GM23248 (cell line): ENCODE measurements at regions not wholly inside any gene's neighbourhood (a gene's known extent, or its start where the extent isn't known, plus 50 kb on each side); places are given as distances from the start of the nearest gene placed in this dataset.

ENCODE experiments used
- DNase-seq: peaks from one replicate; pipeline ENCODE4 v3.0.0-alpha.2; 2015
- H2AFZ ChIP-seq: fragments of 200-600 bp; sonication (generic); 2 replicates; pipeline ENCODE4 v1.6.1; 2016; ENCODE audit warnings: antibody characterized with exemption
- H3F3A ChIP-seq: fragments of 200-600 bp; sonication (generic); 2 replicates; pipeline ENCODE4 v1.6.1; 2016; ENCODE audit warnings: mild to moderate bottlenecking, antibody characterized with exemption, mixed run types; ENCODE audit not compliant: insufficient read depth
- H3K27ac ChIP-seq: fragments of 200-600 bp; sonication (generic); 2 replicates; pipeline ENCODE4 v1.5.1; 2016; ENCODE audit warnings: mild to moderate bottlenecking
- H3K27me3 ChIP-seq: fragments of 200-600 bp; sonication (generic); replicated peaks from 2 replicates; pipeline ENCODE4 v1.6.1; 2016; ENCODE audit warnings: mild to moderate bottlenecking; ENCODE audit not compliant: insufficient read depth
- H3K36me3 ChIP-seq: fragments of 200-600 bp; sonication (generic); 2 replicates; pipeline ENCODE4 v1.6.1; 2016; ENCODE audit warnings: low read depth, mild to moderate bottlenecking
- H3K4me1 ChIP-seq: fragments of 200-600 bp; sonication (generic); 2 replicates; pipeline ENCODE4 v1.6.1; 2016; ENCODE audit warnings: mild to moderate bottlenecking; ENCODE audit not compliant: insufficient read depth
- H3K4me2 ChIP-seq: fragments of 200-600 bp; sonication (generic); one replicate; pipeline ENCODE4 v1.6.1; 2016; ENCODE audit warnings: mild to moderate bottlenecking; ENCODE audit not compliant: unreplicated experiment
- H3K4me3 ChIP-seq: fragments of 200-600 bp; sonication (generic); 2 replicates; pipeline ENCODE4 v1.5.1; 2016; ENCODE audit warnings: mild to moderate bottlenecking
- H3K79me2 ChIP-seq: fragments of 200-600 bp; sonication (generic); 2 replicates; pipeline ENCODE4 v1.6.1; 2016; ENCODE audit warnings: mild to moderate bottlenecking; ENCODE audit not compliant: insufficient read depth
- H3K9ac ChIP-seq: fragments of 200-600 bp; sonication (generic); 2 replicates; pipeline ENCODE4 v1.6.1; 2016; ENCODE audit warnings: mild to moderate bottlenecking
- H3K9me2 ChIP-seq: fragments of 200-600 bp; sonication (generic); 2 replicates; pipeline ENCODE4 v1.6.1; 2016; ENCODE audit warnings: mixed run types, mild to moderate bottlenecking, moderate library complexity; ENCODE audit not compliant: insufficient read depth
- H3K9me3 ChIP-seq: fragments of 200-600 bp; sonication (generic); one replicate; pipeline ENCODE4 v1.6.1; 2017; ENCODE audit warnings: low read depth
- H4K20me1 ChIP-seq: fragments of 200-600 bp; sonication (generic); 2 replicates; pipeline ENCODE4 v1.6.0; 2016; ENCODE audit not compliant: insufficient read depth
- EZH2 ChIP-seq: fragments of 200-600 bp; sonication (generic); IDR thresholded peaks from 2 replicates; pipeline ENCODE4 v1.6.1; 2018; ENCODE audit warnings: antibody characterized with exemption, mild to moderate bottlenecking; ENCODE audit not compliant: insufficient read depth, poor library complexity, severe bottlenecking
- EZH2phosphoT487 ChIP-seq: fragments of 200-600 bp; sonication (generic); IDR thresholded peaks from 2 replicates; pipeline ENCODE4 v1.6.1; 2018; ENCODE audit warnings: antibody characterized with exemption, moderate library complexity, mild to moderate bottlenecking, low read depth; ENCODE audit not compliant: insufficient read depth
- WGBS, 2 experiments: methylation state at CpG; one replicate each; pipeline ENCODE4 v1.1.6; 2015 to 2017; ENCODE audit warnings: low lambda C conversion rate in 2 of 2, low coverage in 1 of 2; ENCODE audit errors: missing lambda C conversion rate in 2 of 2; 5-methylcytosine and 5-hydroxymethylcytosine counted together
- in situ Hi-C: fragments of 300-500 bp; cut with MboI; formaldehyde crosslinking; loops from 2 replicates; pipeline ENCODE4 v1.15.0; 2020

DNA sequence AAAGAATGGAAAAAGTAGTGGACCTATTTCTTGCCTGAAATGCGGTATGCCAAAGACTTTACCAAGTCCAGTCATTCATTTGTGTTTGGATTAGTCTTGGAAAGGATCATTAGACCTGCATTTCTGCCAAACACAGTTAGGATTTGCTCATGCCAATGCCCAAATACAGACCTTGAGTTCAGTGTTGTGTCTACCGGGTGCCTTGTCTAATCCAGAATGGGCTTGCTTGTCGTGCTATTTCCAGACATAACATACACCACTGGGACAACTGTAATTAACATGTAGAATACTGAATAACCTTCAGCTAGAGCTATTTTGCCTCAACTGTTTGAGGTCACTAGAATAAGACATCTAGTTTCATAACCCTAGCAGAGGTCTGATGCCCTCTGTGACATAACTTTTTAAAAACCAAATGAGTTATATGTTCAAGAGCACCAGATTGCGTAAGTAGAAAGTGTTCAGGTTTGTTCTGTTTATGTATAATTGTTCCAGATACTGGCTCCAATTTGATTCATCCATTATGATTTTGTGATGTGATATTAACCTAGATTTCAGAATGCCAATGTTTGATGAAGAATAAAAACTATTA, 145.3 kb upstream of the DPH6 start:
- Histone ChIP-seq H4K20me1 (no peaks in the 10 kb centered on the region), H3K4me3 (no peak overlapping the region), H3K27me3 (no peaks in the 10 kb centered on the region), H3K9me3 (no peaks in the 10 kb centered on the region), H3K4me1 (peaks cover 37% of the 10 kb centered on the region), H2AFZ (peak overlapping the region; percentile 37; the same call in 1 of the 2 replicates), H3K9ac (no peak overlapping the region), H3K79me2 (no peaks in the 10 kb centered on the region), H3F3A (peaks cover 30% of the 10 kb centered on the region; the same call in 1 of the 2 replicates), H3K27ac (0 out of 2 replicates have a peak overlapping the region, but pooled peaks have one; percentile 11), H3K36me3 (no peaks in the 10 kb centered on the region), H3K9me2 (peaks cover 3% of the 10 kb centered on the region; the same call in 1 of the 2 replicates), H3K4me2 (peak overlapping the region; percentile 17)
- DNase-seq = no peak
- TF ChIP-seq EZH2phosphoT487 (no peak), EZH2 (no peak)
- WGBS, 2 experiments = 39 to 40% methylated on average over 4 of the region's 4 CpGs
- in situ Hi-C loops = no loop called here

DNA sequence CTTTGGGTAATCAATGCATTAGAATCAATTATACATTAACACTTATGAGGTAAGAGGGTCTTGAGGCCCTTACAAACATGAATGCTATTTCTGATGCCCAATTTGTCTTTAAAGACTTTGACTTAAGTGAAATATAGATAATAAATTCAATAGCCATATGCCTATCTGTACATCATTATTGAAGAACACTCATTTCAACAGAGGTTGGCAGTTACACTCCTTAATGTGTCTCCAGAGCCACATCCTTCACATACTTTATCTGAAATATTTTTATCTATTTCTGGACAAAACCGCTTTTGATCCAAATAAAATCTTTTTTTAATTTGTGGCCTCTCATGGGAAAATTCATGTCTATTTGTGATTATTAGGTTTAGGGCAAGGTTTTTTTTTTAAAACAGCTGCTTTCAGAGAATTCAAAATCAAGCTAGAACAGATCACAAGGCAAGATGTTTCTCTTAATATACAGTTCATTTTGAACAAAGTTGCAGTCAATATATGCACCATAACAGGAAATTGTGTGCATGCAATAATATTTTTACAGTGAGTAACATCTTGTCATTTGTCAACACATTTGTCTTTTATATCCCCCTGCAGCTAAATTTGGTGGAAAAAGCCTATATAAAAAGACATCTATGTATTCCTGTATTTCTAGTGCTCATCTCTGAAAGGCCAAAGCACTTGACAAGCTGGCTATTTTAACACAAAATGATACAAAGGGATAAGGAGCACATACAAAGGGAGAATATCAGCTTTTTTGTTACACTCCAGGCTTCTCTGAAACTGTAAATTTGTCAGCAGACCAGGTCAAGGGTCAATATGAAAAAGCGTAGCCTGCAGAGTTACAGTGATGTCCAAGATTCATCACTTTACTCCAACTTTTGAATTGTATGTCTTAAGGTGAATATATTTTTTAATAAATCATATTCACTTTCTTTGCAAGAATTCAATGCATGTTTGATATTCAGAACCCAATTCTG, 146.2 kb upstream of the DPH6 start:
- peaks cover 3% of the 10 kb centered on the region; the same call in 1 of the 2 replicates for H3K9me2 ChIP-seq
- peaks cover 46% of the 10 kb centered on the region for H3K4me1 ChIP-seq
- no peaks in the 10 kb centered on the region for H3K36me3 ChIP-seq
- in situ Hi-C loops = no loop called here
- TF ChIP-seq EZH2phosphoT487 (no peak), EZH2 (no peak)
- H3K4me2 ChIP-seq = no peak overlapping the region
- peak; percentile 22 for DNase-seq
- no peaks in the 10 kb centered on the region for H3K27me3 ChIP-seq
- H3K9ac ChIP-seq = no peak overlapping the region
- peaks cover 30% of the 10 kb centered on the region; the same call in 1 of the 2 replicates for H3F3A ChIP-seq
- H2AFZ ChIP-seq = no peak overlapping the region
- H3K27ac ChIP-seq = no peak overlapping the region
- no peaks in the 10 kb centered on the region for H3K79me2 ChIP-seq
- no peak overlapping the region for H3K4me3 ChIP-seq
- H4K20me1 ChIP-seq = no peaks in the 10 kb centered on the region
- 60 to 76% methylated on average over 2 of the region's 2 CpGs for WGBS, 2 experiments
- no peaks in the 10 kb centered on the region for H3K9me3 ChIP-seq

DNA sequence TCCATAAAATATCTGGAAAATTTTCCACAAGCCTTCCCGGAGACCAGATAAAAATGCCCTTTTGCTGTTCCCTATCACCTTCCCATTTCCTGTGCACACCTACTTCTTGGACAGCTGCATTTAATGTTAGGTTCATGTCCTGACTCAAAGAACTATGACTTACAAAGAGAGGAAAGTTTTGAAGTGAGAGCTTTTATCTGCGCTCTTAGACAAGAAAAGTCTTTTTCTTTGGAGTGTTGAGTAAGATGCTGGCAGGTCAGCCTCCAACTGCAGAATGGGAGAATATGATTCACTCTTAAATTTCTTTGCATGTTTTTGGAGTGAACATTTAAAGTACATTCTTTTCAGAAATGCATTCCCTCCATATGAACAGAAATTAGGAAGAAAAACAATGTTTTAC, 147.3 kb upstream of the DPH6 start:
- in situ Hi-C loops = no loop called here
- H3K9me2 ChIP-seq = peaks cover 3% of the 10 kb centered on the region; the same call in 1 of the 2 replicates
- H3K4me2 ChIP-seq = no peak overlapping the region
- peaks cover 30% of the 10 kb centered on the region; the same call in 1 of the 2 replicates for H3F3A ChIP-seq
- H4K20me1 ChIP-seq = no peaks in the 10 kb centered on the region
- H3K4me3 ChIP-seq = no peak overlapping the region
- H3K27me3 ChIP-seq = no peaks in the 10 kb centered on the region
- H3K9me3 ChIP-seq = no peaks in the 10 kb centered on the region
- no peak overlapping the region for H2AFZ ChIP-seq
- 82 to 83% methylated on average over 2 of the region's 2 CpGs for WGBS, 2 experiments
- H3K79me2 ChIP-seq = no peaks in the 10 kb centered on the region
- H3K4me1 ChIP-seq = peaks cover 55% of the 10 kb centered on the region
- peak overlapping the region; percentile 28 for H3K27ac ChIP-seq
- TF ChIP-seq EZH2phosphoT487 = no peak
- TF ChIP-seq EZH2 = no peak
- DNase-seq = peak; percentile 73
- no peaks in the 10 kb centered on the region for H3K36me3 ChIP-seq
- no peak overlapping the region for H3K9ac ChIP-seq

DNA sequence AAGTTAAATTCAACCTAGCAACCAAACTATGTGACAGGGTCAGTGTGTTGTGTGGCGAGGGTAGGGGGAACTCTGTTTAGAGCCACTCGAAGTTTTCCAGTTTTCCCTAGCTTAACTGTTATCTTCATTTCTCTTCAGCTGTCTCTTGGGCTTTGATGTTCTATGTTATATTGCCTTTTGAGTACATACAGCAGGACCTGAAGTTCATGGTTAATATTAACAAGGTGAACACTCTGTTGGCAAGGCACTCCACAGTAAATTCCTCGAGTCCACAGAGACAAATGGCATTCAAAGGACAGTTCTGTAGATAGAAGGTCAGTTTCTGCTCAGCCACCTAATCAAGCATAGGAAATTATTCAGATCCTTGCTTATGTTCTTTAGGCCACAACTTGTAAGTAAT, 147.9 kb upstream of the DPH6 start:
- Histone ChIP-seq H3K4me2 (no peak overlapping the region), H3K4me1 (peaks cover 55% of the 10 kb centered on the region)

More for the DNA sequence above, 147.9 kb upstream of the DPH6 start:
- Histone ChIP-seq H3K27me3 (no peaks in the 10 kb centered on the region), H3F3A (peaks cover 30% of the 10 kb centered on the region; the same call in 1 of the 2 replicates), H3K27ac (no peak overlapping the region), H3K4me3 (no peak overlapping the region), H4K20me1 (no peaks in the 10 kb centered on the region), H3K9me3 (no peaks in the 10 kb centered on the region), H2AFZ (no peak overlapping the region), H3K36me3 (no peaks in the 10 kb centered on the region), H3K9ac (no peak overlapping the region), H3K79me2 (no peaks in the 10 kb centered on the region), H3K9me2 (peaks cover 3% of the 10 kb centered on the region; the same call in 1 of the 2 replicates)
- WGBS, 2 experiments = 96 to 97% methylated on average over 3 of the region's 3 CpGs
- TF ChIP-seq EZH2phosphoT487 (no peak), EZH2 (no peak)
- no peak for DNase-seq
- in situ Hi-C loops = no loop called here
